HEK293 (cell line): ENCODE measurements at regions not wholly inside any gene's neighbourhood (a gene's known extent, or its start where the extent isn't known, plus 50 kb on each side); places are given as distances from the start of the nearest gene placed in this dataset.

ENCODE experiments used
- CTCF ChIA-PET: fragments of 350-600 bp; formaldehyde crosslinking; extraction: SDS; loops from one replicate; lab custom pipeline; 2021; ENCODE audit warnings: antibody characterized with exemption; lab: Yijun Ruan, JAX
- POLR2A ChIA-PET: fragments of 300-600 bp; formaldehyde crosslinking; extraction: SDS; loops from one replicate; lab custom pipeline; 2020; ENCODE audit warnings: antibody characterized with exemption, inconsistent platforms; lab: Yijun Ruan, JAX
- H3K27ac ChIP-seq: fragments of 200-500 bp; sonication (Bioruptor generic); 2 replicates; pipeline ENCODE4 v1.5.1; 2014; ENCODE audit warnings: low read depth, low read length, control low read depth, inconsistent platforms; ENCODE audit errors: extremely low read depth
- H3K36me3 ChIP-seq, 2 experiments: fragments of 200-500 bp in 1 of 2; sonication (Bioruptor generic) in 1 of 2; 1 replicate in 1 of 2; 2 replicates in 1 of 2; pipeline ENCODE4 v1.5.1; 2014 to 2017; ENCODE audit warnings: inconsistent platforms in 2 of 2, low read length in 2 of 2; ENCODE audit not compliant: control insufficient read depth in 2 of 2, insufficient read depth in 1 of 2
- H3K4me1 ChIP-seq: fragments of 200-500 bp; sonication (Bioruptor generic); 2 replicates; pipeline ENCODE4 v1.5.1; 2014; ENCODE audit warnings: mild to moderate bottlenecking, low read length, inconsistent platforms; ENCODE audit not compliant: control insufficient read depth, insufficient read depth
- H3K4me3 ChIP-seq: 2 replicates; pipeline ENCODE4 v1.5.1; 2011; ENCODE audit warnings: low read depth, mild to moderate bottlenecking, control low read depth, low read length, moderate library complexity
- H3K9me3 ChIP-seq: fragments of 200-500 bp; sonication (Bioruptor generic); 2 replicates; pipeline ENCODE4 v1.5.1; 2014; ENCODE audit warnings: low read depth, low read length, inconsistent platforms; ENCODE audit not compliant: control insufficient read depth, insufficient read depth
- AEBP2 ChIP-seq: fragments of 450-650 bp; formaldehyde crosslinking; IDR thresholded peaks from 2 replicates; pipeline ENCODE4 v1.5.1; 2016; ENCODE audit warnings: missing biosample characterization, missing genetic modification characterization, borderline replicate concordance
- BCL11B ChIP-seq: fragments of 450-650 bp; formaldehyde crosslinking; IDR thresholded peaks from 2 replicates; pipeline ENCODE4 v1.5.1; 2016; ENCODE audit warnings: low read depth, missing biosample characterization, missing genetic modification characterization
- GLIS2 ChIP-seq: fragments of 450-650 bp; formaldehyde crosslinking; IDR thresholded peaks from 2 replicates; pipeline ENCODE4 v1.5.1; 2016; ENCODE audit warnings: missing biosample characterization, missing genetic modification characterization
- HIC1 ChIP-seq: fragments of 450-650 bp; formaldehyde crosslinking; IDR thresholded peaks from 2 replicates; pipeline ENCODE4 v1.5.1; 2016; ENCODE audit warnings: missing biosample characterization, missing genetic modification characterization
- HOXA7 ChIP-seq: sonication (generic); formaldehyde crosslinking; IDR thresholded peaks from 2 replicates; pipeline ENCODE4 v1.8.1; 2022; ENCODE audit warnings: missing genetic modification reagents, borderline replicate concordance
- KLF7 ChIP-seq: fragments of 450-650 bp; formaldehyde crosslinking; IDR thresholded peaks from 2 replicates; pipeline ENCODE4 v1.5.1; 2016; ENCODE audit warnings: missing biosample characterization, missing genetic modification characterization, borderline replicate concordance
- PRDM4 ChIP-seq: fragments of 450-650 bp; formaldehyde crosslinking; IDR thresholded peaks from 2 replicates; pipeline ENCODE4 v1.5.1; 2017; ENCODE audit warnings: missing biosample characterization, missing genetic modification characterization
- SP3 ChIP-seq: fragments of 450-650 bp; formaldehyde crosslinking; IDR thresholded peaks from 2 replicates; pipeline ENCODE4 v1.5.1; 2016; ENCODE audit warnings: missing biosample characterization, missing genetic modification characterization
- TCF7L2 ChIP-seq: IDR thresholded peaks from 2 replicates; pipeline ENCODE4 v1.6.1; 2011; ENCODE audit warnings: low read depth, mild to moderate bottlenecking, inconsistent platforms, low read length, moderate library complexity, borderline replicate concordance
- ZBTB26 ChIP-seq: fragments of 450-650 bp; formaldehyde crosslinking; optimal IDR thresholded peaks from 2 replicates; pipeline ENCODE3; 2016; ENCODE audit warnings: missing biosample characterization, mild to moderate bottlenecking, missing genetic modification characterization
- ZBTB6 ChIP-seq: fragments of 450-650 bp; formaldehyde crosslinking; IDR thresholded peaks from 2 replicates; pipeline ENCODE4 v1.5.1; 2017; ENCODE audit warnings: missing biosample characterization, missing genetic modification characterization
- ZNF112 ChIP-seq: fragments of 450-650 bp; formaldehyde crosslinking; IDR thresholded peaks from 2 replicates; pipeline ENCODE4 v1.5.0; 2017; ENCODE audit warnings: missing biosample characterization, missing genetic modification characterization
- ZNF132 ChIP-seq: fragments of 450-650 bp; formaldehyde crosslinking; IDR thresholded peaks from 2 replicates; pipeline ENCODE4 v1.5.1; 2017; ENCODE audit warnings: missing biosample characterization, missing genetic modification characterization, borderline replicate concordance
- ZNF175 ChIP-seq: fragments of 450-650 bp; formaldehyde crosslinking; IDR thresholded peaks from 2 replicates; pipeline ENCODE4 v1.5.1; 2016; ENCODE audit warnings: missing biosample characterization, missing genetic modification characterization
- ZNF223 ChIP-seq: fragments of 450-650 bp; formaldehyde crosslinking; IDR thresholded peaks from 2 replicates; pipeline ENCODE4 v1.5.1; 2016; ENCODE audit warnings: missing biosample characterization, missing genetic modification characterization
- ZNF248 ChIP-seq: fragments of 450-650 bp; formaldehyde crosslinking; IDR thresholded peaks from 2 replicates; pipeline ENCODE4 v1.5.1; 2017; ENCODE audit warnings: missing biosample characterization, missing genetic modification characterization
- ZNF311 ChIP-seq: fragments of 450-650 bp; formaldehyde crosslinking; IDR thresholded peaks from 2 replicates; pipeline ENCODE4 v1.5.1; 2017; ENCODE audit warnings: missing biosample characterization, missing genetic modification characterization, borderline replicate concordance
- ZNF324 ChIP-seq: fragments of 450-650 bp; formaldehyde crosslinking; IDR thresholded peaks from 2 replicates; pipeline ENCODE4 v1.5.1; 2016; ENCODE audit warnings: missing biosample characterization, missing genetic modification characterization
- ZNF350 ChIP-seq: fragments of 450-650 bp; formaldehyde crosslinking; IDR thresholded peaks from 2 replicates; pipeline ENCODE4 v1.5.0; 2017; ENCODE audit warnings: missing biosample characterization, mild to moderate bottlenecking, missing genetic modification characterization
- ZNF354C ChIP-seq: fragments of 450-650 bp; formaldehyde crosslinking; IDR thresholded peaks from 2 replicates; pipeline ENCODE4 v1.5.1; 2016; ENCODE audit warnings: missing biosample characterization, missing genetic modification characterization, low read depth, borderline replicate concordance
- ZNF362 ChIP-seq: fragments of 450-650 bp; formaldehyde crosslinking; IDR thresholded peaks from 2 replicates; pipeline ENCODE4 v1.5.1; 2016; ENCODE audit warnings: missing biosample characterization, missing genetic modification characterization
- ZNF416 ChIP-seq: fragments of 450-650 bp; formaldehyde crosslinking; IDR thresholded peaks from 2 replicates; pipeline ENCODE4 v1.5.1; 2016; ENCODE audit warnings: missing biosample characterization, missing genetic modification characterization
- ZNF510 ChIP-seq: fragments of 450-650 bp; formaldehyde crosslinking; IDR thresholded peaks from 2 replicates; pipeline ENCODE4 v1.5.1; 2018; ENCODE audit warnings: mild to moderate bottlenecking, missing genetic modification characterization, missing biosample characterization; ENCODE audit not compliant: insufficient replicate concordance
- ZNF549 ChIP-seq: fragments of 450-650 bp; IDR thresholded peaks from 2 replicates; pipeline ENCODE4 v1.5.1; 2018; ENCODE audit warnings: missing biosample characterization, missing genetic modification characterization, mild to moderate bottlenecking, inconsistent platforms, moderate library complexity
- ZNF596 ChIP-seq: fragments of 450-650 bp; IDR thresholded peaks from 2 replicates; pipeline ENCODE4 v1.5.0; 2018; ENCODE audit warnings: missing biosample characterization, mild to moderate bottlenecking, missing genetic modification characterization, moderate library complexity
- ZNF623 ChIP-seq: fragments of 450-650 bp; formaldehyde crosslinking; IDR thresholded peaks from 2 replicates; pipeline ENCODE4 v1.5.1; 2016; ENCODE audit warnings: missing biosample characterization, missing genetic modification characterization

- ChIA-PET CTCF (no interaction called here), POLR2A (no interaction called here)
- Histone ChIP-seq H3K36me3 (no peaks in the 10 kb centered on the region), H3K9me3 (no peaks in the 10 kb centered on the region), H3K4me1 (no peaks in the 10 kb centered on the region), H3K4me3 (no peak overlapping the region), H3K27ac (no peak overlapping the region)
- TF ChIP-seq ZNF112 (tag by site-specific recombination) (no peak), ZNF175 (no peak), ZNF549 (no peak), BCL11B (tag by site-specific recombination) (no peak), ZNF510 (tag by site-specific recombination) (no peak), HOXA7 (CRISPR knock-in tag) (no peak), ZNF223 (no peak), ZNF350 (no peak), ZBTB26 (tag by site-specific recombination) (no peak), ZNF623 (tag by site-specific recombination) (no peak), ZNF362 (no peak), ZNF596 (tag by site-specific recombination) (no peak), TCF7L2 (no peak), HIC1 (tag by site-specific recombination) (no peak), PRDM4 (tag by site-specific recombination) (no peak), GLIS2 (tag by site-specific recombination) (no peak), ZNF416 (tag by site-specific recombination) (no peak), ZNF324 (tag by site-specific recombination) (no peak), ZNF354C (tag by site-specific recombination) (no peak), ZNF132 (tag by site-specific recombination) (no peak)
Observed at GRCh38 chr12:128163086-128163485, 103.9 kb upstream of the TMEM132C start.

- no peak overlapping the region for H3K4me3 ChIP-seq
- no peak overlapping the region for H3K27ac ChIP-seq
- no peaks in the 10 kb centered on the region for H3K36me3 ChIP-seq
- no peaks in the 10 kb centered on the region for H3K4me1 ChIP-seq
- no peak for TF ChIP-seq ZNF350
- TF ChIP-seq ZNF311, result peak; percentile 36; the same call in 1 of the 2 replicates
- TF ChIP-seq SP3 (tag by site-specific recombination), result no peak
- TF ChIP-seq ZNF248 (tag by site-specific recombination), result no peak
- TF ChIP-seq ZBTB6, result peak; percentile 48; the same call in 1 of the 2 replicates
- no peak for TF ChIP-seq KLF7 (tag by site-specific recombination)
- TF ChIP-seq AEBP2 (tag by site-specific recombination), result no peak
- TF ChIP-seq, all 188 proteins: peak for 2
- CTCF ChIA-PET, result no interaction called here
- POLR2A ChIA-PET, result no interaction called here
- H3K9me3 ChIP-seq, result no peaks in the 10 kb centered on the region
Observed at GRCh38 chr12:128164533-128164932, 102.4 kb upstream of the TMEM132C start.
